Coronary artery (tissue), 2 donors: ENCODE measurements at regions not wholly inside any gene's neighbourhood (a gene's known extent, or its start where the extent isn't known, plus 50 kb on each side); places are given as distances from the start of the nearest gene placed in this dataset.
"Not testable (repeated sequence)": the region's sequence is repeated elsewhere in the genome, so short reads cannot be mapped to it uniquely, and the experiment has no call there.

Experiments
- DNase-seq: peaks from one replicate; pipeline ENCODE4 v3.0.0-alpha.2; 2017; ENCODE audit warnings: low spot score
- H3K27ac ChIP-seq, 2 donors: fragments of 200-600 bp; sonication (generic); one replicate each; pipeline ENCODE4 v1.5.1; 2016 to 2019
- H3K4me3 ChIP-seq: fragments of 200-600 bp; sonication (generic); 2 replicates; pipeline ENCODE4 v1.5.1; 2016; ENCODE audit warnings: mild to moderate bottlenecking, moderate library complexity
- TF ChIP-seq, protein P1 (sequence below): fragments of 200-600 bp; sonication (generic); IDR thresholded peaks from one replicate; pipeline ENCODE4 v1.5.1; 2019; ENCODE audit warnings: antibody characterized with exemption

DNA sequence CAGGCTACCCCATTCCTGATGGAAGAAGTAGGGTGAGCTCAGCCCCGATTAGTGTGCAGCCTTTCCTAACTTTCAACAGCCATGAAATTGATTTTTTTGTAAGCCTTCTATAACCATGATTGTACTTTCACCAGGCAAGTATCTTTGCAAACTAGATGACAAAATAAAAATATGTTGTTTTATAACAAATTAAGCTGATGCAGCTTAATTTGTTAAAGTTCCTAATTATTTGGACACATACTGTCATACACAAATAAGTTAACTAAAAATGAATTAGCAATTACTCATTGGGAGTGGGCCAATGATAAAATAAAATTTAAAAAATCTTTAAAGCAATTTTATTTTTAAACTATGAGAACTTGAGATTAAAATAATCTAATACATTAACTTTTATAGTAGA is 113.1 kb upstream of the FANCL start:
- no peak for DNase-seq
- Histone ChIP-seq H3K27ac (no peak overlapping the region), H3K4me3 (no peak overlapping the region)
- TF ChIP-seq, protein P1, sequence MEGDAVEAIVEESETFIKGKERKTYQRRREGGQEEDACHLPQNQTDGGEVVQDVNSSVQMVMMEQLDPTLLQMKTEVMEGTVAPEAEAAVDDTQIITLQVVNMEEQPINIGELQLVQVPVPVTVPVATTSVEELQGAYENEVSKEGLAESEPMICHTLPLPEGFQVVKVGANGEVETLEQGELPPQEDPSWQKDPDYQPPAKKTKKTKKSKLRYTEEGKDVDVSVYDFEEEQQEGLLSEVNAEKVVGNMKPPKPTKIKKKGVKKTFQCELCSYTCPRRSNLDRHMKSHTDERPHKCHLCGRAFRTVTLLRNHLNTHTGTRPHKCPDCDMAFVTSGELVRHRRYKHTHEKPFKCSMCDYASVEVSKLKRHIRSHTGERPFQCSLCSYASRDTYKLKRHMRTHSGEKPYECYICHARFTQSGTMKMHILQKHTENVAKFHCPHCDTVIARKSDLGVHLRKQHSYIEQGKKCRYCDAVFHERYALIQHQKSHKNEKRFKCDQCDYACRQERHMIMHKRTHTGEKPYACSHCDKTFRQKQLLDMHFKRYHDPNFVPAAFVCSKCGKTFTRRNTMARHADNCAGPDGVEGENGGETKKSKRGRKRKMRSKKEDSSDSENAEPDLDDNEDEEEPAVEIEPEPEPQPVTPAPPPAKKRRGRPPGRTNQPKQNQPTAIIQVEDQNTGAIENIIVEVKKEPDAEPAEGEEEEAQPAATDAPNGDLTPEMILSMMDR, result no peak

DNA sequence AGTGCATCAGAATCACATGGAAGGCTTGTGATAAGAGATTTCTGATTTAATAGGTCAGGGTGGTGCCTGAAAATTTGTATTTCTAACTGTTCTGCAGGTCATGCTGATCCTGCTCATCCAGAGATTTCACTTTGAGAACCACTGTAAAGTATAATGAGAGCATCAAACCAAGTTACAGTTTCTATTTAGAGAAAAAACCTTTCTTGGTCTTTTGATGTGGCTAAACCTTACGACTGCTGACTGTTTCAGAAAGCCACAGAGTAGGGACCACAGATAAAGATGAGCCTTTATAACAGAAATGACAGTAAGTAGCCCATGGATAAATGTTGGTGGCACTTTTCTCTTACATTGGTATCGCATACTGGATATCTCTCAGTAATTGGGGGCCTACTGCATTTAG is 109.4 kb upstream of the FANCL start:
- DNase-seq, result no peak
- TF ChIP-seq, protein P1, result no peak
- H3K27ac ChIP-seq, result no peak overlapping the region
- no peak overlapping the region for H3K4me3 ChIP-seq

DNA sequence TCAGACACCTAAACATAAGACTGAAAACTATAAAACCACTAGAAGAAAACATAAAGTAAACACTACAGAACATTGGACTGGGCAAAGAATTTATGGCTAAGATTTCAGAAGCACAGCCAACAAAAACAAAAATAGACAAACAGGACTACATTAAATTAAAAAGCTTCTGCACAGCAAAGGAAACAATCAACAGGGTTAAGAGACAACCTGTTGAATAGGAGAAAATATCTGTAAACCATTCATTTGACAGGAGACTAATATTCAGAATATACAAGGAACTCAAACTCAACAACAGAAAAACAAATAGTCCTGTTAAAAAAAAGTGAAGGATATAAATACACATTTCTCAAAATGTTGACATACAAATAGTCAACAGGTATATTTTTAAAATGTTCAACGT is 106.7 kb upstream of the FANCL start:
- Histone ChIP-seq H3K4me3 (no peak overlapping the region), H3K27ac (no peak overlapping the region)
- no peak for DNase-seq
- TF ChIP-seq, protein P1, result no peak

DNA sequence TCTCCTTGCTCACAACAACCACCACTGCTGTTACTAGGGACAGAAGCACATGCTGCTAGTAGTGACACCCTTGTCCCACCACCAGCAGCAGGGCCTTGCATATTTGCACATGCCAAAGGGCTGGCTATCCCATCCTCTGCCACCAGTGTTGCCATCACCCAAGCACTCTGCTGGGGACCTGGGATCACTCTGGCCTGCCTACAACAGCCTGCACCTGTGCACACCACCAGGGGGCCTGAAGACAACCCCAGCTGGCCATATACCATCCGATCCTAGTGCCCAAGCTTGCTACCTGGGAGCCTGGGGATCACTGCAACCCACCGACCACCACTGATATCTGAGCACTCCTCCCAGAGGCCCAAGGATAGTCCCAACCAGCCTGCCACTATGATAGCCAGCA is 99.9 kb upstream of the FANCL start:
- no peak overlapping the region for H3K4me3 ChIP-seq
- no peak for DNase-seq
- TF ChIP-seq, protein P1, result no peak

DNA sequence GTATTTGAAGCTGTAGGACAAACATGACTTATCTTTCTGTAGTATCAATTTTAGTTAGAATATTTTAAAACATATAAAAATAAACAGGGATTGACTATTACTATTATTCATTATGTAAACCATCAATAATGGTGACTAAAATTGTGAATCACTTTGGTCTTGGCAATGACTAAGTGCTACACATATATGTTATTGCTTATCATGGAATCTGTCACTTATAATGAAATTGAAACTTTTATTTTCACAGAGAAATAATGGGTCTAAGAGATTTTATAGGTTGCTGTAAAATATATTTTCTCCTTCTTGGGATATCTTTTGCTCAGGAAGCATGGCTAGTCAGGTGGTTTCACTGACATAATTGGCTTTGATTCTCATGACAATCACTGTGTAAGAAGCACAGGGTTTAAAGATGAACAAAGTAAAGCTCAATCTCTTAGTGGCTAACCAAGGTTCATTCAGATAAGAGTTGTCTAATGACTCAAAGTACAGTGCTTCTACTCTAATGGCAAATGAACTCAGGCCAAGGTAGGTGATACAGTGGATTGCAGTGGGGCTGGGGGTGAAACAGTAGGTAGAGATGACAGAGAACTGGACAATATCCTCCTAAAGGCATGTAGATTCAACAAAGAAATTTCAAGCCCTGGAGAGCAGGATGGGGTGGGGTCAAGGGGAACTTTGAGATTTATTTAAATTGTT is 98.6 kb upstream of the FANCL start:
- Histone ChIP-seq H3K4me3 (no peak overlapping the region), H3K27ac (no peak overlapping the region)
- TF ChIP-seq, protein P1, result no peak
- DNase-seq, result no peak

More for the DNA sequence above, 99.9 kb upstream of the FANCL start:
- no peak overlapping the region for H3K27ac ChIP-seq

DNA sequence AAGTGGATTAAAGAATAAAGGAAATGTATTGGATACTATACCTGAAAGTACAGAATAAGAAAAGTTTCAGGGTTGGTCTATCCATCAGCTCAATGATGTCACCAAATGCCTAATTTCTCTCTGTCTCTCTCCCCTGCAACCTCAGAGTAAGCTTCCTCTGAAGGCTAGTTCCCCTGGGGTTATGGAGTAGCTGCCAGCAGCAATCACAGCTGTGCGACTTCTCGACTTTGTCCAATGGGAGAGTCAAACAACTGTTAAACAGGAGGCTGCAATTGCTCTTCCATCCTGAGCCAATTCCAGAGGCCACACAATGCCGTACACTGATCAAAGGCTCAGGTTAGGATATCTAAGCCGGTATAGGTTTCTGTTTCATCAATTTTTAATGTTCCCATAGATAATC is 95.3 kb upstream of the FANCL start:
- no peak for DNase-seq
- Histone ChIP-seq H3K27ac (no peak overlapping the region), H3K4me3 (no peak overlapping the region)
- TF ChIP-seq, protein P1, result no peak

- TF ChIP-seq, protein P1, result no peak
- no peak for DNase-seq
- H3K27ac ChIP-seq, result no peak overlapping the region
- H3K4me3 ChIP-seq, result no peak overlapping the region
These were observed 93.3 kb upstream of the FANCL start for GRCh38 chr2:58334414-58334813.

DNA sequence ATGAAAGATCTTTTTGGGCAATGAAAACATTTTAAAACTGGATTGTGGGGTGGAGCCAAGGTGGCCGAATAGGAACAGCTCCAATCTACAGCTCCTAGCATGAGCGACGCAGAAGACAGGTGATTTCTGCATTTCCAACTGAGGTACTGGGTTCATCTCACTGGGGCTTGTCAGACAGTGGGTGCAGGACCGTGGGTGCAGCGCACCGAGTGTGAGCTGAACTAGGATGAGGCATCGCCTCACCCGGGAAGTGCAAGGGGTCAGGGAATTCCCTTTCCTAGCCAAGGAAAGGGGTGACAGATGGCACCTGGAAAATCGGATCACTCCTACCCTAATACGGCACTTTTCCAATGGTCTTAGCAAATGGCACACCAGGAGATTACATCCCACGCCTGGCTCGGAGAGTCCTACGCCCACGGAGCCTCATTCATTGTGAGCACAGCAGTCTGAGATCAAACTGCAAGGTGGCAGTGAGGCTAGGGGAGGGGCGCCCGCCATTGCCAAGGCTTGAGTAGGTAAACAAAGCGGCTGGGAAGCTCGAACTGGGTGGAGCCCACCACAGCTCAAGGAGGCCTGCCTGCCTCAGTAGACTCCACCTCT is 84.3 kb upstream of the FANCL start:
- not testable (repeated sequence) for H3K27ac ChIP-seq, DNase-seq, H3K4me3 ChIP-seq
